GM12878 (cell line): ENCODE measurements at regions not wholly inside any gene's neighbourhood (a gene's known extent, or its start where the extent isn't known, plus 50 kb on each side); places are given as distances from the start of the nearest gene placed in this dataset.

ENCODE experiments used
- EP300 ChIP-seq, 2 experiments: fragments of 150-350 bp in 1 of 2; IDR thresholded peaks; 2 replicates each; pipeline ENCODE4 v1.6.1; 2011 to 2012; ENCODE audit warnings: low read depth in 2 of 2, low read length in 2 of 2, borderline replicate concordance in 1 of 2, improper control_type of control experiment in 1 of 2, inconsistent platforms in 1 of 2; ENCODE audit not compliant: control insufficient read depth in 1 of 2
- TF ChIP-seq, protein P1 (sequence below): IDR thresholded peaks from 2 replicates; pipeline ENCODE4 v1.6.1; 2012; ENCODE audit warnings: mild to moderate bottlenecking, low read depth, low read length
- TF ChIP-seq, protein P2 (sequence below), 3 experiments: IDR thresholded peaks in 2 of 3; conservative IDR thresholded peaks in 1 of 3; 2 replicates each; pipeline ENCODE4 v1.5.1; 2011; ENCODE audit warnings: low read depth in 3 of 3, low read length in 3 of 3, mild to moderate bottlenecking in 3 of 3, control low read depth in 2 of 3, moderate library complexity in 2 of 3, inconsistent platforms in 1 of 3, mixed read lengths in 1 of 3; ENCODE audit not compliant: control insufficient read depth in 2 of 3, insufficient read depth in 1 of 3; ENCODE audit errors: extremely low read depth in 1 of 3
- TF ChIP-seq, protein P3 (sequence below): IDR thresholded peaks from 2 replicates; pipeline ENCODE4 v1.6.1; 2011; ENCODE audit warnings: low read depth, low read length, improper control_type of control experiment, borderline replicate concordance

DNA sequence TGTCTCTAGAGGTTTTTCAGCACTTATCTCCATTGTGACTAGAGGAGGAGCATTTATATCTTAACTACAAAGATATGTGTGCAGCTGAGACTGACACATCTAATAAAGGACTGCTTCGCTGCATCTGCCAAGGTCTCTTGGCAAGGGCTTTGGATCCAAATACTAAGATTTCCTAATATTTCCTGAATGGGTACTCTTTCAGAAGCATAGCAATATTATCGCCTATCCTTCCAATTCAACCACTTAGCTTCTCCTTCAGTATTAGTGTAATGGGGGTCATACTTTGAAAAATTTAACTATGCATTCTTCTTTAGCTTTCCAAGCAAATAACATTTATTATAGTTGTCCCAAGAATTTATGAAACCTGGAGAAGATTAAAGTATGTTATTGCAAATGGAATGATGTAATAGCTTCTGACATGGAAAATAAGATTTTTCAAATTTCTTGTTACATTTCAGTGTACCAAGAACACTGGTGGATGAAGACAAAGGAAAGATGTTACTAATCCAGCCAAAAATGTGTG lies 243.0 kb upstream of the PDE3A start:
- TF ChIP-seq, protein P1, sequence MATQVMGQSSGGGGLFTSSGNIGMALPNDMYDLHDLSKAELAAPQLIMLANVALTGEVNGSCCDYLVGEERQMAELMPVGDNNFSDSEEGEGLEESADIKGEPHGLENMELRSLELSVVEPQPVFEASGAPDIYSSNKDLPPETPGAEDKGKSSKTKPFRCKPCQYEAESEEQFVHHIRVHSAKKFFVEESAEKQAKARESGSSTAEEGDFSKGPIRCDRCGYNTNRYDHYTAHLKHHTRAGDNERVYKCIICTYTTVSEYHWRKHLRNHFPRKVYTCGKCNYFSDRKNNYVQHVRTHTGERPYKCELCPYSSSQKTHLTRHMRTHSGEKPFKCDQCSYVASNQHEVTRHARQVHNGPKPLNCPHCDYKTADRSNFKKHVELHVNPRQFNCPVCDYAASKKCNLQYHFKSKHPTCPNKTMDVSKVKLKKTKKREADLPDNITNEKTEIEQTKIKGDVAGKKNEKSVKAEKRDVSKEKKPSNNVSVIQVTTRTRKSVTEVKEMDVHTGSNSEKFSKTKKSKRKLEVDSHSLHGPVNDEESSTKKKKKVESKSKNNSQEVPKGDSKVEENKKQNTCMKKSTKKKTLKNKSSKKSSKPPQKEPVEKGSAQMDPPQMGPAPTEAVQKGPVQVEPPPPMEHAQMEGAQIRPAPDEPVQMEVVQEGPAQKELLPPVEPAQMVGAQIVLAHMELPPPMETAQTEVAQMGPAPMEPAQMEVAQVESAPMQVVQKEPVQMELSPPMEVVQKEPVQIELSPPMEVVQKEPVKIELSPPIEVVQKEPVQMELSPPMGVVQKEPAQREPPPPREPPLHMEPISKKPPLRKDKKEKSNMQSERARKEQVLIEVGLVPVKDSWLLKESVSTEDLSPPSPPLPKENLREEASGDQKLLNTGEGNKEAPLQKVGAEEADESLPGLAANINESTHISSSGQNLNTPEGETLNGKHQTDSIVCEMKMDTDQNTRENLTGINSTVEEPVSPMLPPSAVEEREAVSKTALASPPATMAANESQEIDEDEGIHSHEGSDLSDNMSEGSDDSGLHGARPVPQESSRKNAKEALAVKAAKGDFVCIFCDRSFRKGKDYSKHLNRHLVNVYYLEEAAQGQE: no peak
- TF ChIP-seq, protein P2, sequence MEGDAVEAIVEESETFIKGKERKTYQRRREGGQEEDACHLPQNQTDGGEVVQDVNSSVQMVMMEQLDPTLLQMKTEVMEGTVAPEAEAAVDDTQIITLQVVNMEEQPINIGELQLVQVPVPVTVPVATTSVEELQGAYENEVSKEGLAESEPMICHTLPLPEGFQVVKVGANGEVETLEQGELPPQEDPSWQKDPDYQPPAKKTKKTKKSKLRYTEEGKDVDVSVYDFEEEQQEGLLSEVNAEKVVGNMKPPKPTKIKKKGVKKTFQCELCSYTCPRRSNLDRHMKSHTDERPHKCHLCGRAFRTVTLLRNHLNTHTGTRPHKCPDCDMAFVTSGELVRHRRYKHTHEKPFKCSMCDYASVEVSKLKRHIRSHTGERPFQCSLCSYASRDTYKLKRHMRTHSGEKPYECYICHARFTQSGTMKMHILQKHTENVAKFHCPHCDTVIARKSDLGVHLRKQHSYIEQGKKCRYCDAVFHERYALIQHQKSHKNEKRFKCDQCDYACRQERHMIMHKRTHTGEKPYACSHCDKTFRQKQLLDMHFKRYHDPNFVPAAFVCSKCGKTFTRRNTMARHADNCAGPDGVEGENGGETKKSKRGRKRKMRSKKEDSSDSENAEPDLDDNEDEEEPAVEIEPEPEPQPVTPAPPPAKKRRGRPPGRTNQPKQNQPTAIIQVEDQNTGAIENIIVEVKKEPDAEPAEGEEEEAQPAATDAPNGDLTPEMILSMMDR (IDR thresholded peaks at IDR 0.05 in 2 of 3, conservative IDR thresholded peaks at IDR 0.05 in 1 of 3; ENCODE audit: control insufficient read depth in 2 of 3, extremely low read depth in 1 of 3, insufficient read depth in 1 of 3, low read depth in 3 of 3, low read length in 3 of 3): no peak
- TF ChIP-seq, protein P3, sequence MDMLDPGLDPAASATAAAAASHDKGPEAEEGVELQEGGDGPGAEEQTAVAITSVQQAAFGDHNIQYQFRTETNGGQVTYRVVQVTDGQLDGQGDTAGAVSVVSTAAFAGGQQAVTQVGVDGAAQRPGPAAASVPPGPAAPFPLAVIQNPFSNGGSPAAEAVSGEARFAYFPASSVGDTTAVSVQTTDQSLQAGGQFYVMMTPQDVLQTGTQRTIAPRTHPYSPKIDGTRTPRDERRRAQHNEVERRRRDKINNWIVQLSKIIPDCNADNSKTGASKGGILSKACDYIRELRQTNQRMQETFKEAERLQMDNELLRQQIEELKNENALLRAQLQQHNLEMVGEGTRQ: no peak
- TF ChIP-seq EP300 (IDR thresholded peaks at IDR 0.05; ENCODE audit: borderline replicate concordance in 1 of 2, control insufficient read depth in 1 of 2, low read depth in 2 of 2, low read length in 2 of 2): no peak
